ENCODE measurements at regions not wholly inside any gene's neighbourhood (a gene's known extent, or its start where the extent isn't known, plus 50 kb on each side); places are given as distances from the start of the nearest gene placed in this dataset.

GRCh38 chr6:92942549-92942948 is 476.8 kb downstream of the EPHA7 start:
- TF ChIP-seq GATA2 (IDR thresholded peaks at IDR 0.05; ENCODE audit: low read depth, low read length) (no peak), GATA3 (IDR thresholded peaks at IDR 0.05; ENCODE audit: low read depth, low read length) (no peak)

GRCh38 chr6:92934625-92935024 is 484.7 kb downstream of the EPHA7 start:
- no peak for TF ChIP-seq GATA3 (IDR thresholded peaks at IDR 0.05; ENCODE audit: low read depth, low read length)
- no peak for TF ChIP-seq GATA2 (IDR thresholded peaks at IDR 0.05; ENCODE audit: low read depth, low read length)

GRCh38 chr6:92930171-92930570 is 489.2 kb downstream of the EPHA7 start:
- no peak for TF ChIP-seq GATA3 (IDR thresholded peaks at IDR 0.05; ENCODE audit: low read depth, low read length)
- TF ChIP-seq GATA2 (IDR thresholded peaks at IDR 0.05; ENCODE audit: low read depth, low read length): no peak

GRCh38 chr6:92922216-92922806 is 497.0 kb downstream of the EPHA7 start:
- TF ChIP-seq GATA3 (IDR thresholded peaks at IDR 0.05; ENCODE audit: low read depth, low read length) (no peak), GATA2 (IDR thresholded peaks at IDR 0.05; ENCODE audit: low read depth, low read length) (no peak)

- TF ChIP-seq GATA2 (IDR thresholded peaks at IDR 0.05; ENCODE audit: low read depth, low read length): no peak
- no peak for TF ChIP-seq GATA3 (IDR thresholded peaks at IDR 0.05; ENCODE audit: low read depth, low read length)
These were observed 503.9 kb downstream of the EPHA7 start for GRCh38 chr6:92915466-92915865.

GRCh38 chr6:92911301-92911700 is 508.1 kb downstream of the EPHA7 start:
- no peak for TF ChIP-seq GATA3 (IDR thresholded peaks at IDR 0.05; ENCODE audit: low read depth, low read length)
- TF ChIP-seq GATA2 (IDR thresholded peaks at IDR 0.05; ENCODE audit: low read depth, low read length): no peak

- TF ChIP-seq GATA2 (IDR thresholded peaks at IDR 0.05; ENCODE audit: low read depth, low read length): no peak
- no peak for TF ChIP-seq GATA3 (IDR thresholded peaks at IDR 0.05; ENCODE audit: low read depth, low read length)
These were observed 508.7 kb downstream of the EPHA7 start for GRCh38 chr6:92910646-92911045.

GRCh38 chr6:92906385-92906784 is 513.0 kb downstream of the EPHA7 start:
- TF ChIP-seq GATA2 (IDR thresholded peaks at IDR 0.05; ENCODE audit: low read depth, low read length) (no peak), GATA3 (IDR thresholded peaks at IDR 0.05; ENCODE audit: low read depth, low read length) (no peak)

- no peak for TF ChIP-seq GATA2 (IDR thresholded peaks at IDR 0.05; ENCODE audit: low read depth, low read length)
- TF ChIP-seq GATA3 (IDR thresholded peaks at IDR 0.05; ENCODE audit: low read depth, low read length): no peak
These were observed 525.6 kb downstream of the EPHA7 start for GRCh38 chr6:92893741-92894140.

GRCh38 chr6:92892626-92893170 is 526.7 kb downstream of the EPHA7 start:
- TF ChIP-seq GATA3 (IDR thresholded peaks at IDR 0.05; ENCODE audit: low read depth, low read length) (no peak), GATA2 (IDR thresholded peaks at IDR 0.05; ENCODE audit: low read depth, low read length) (no peak)

GRCh38 chr6:92888316-92888715 is 531.0 kb downstream of the EPHA7 start:
- TF ChIP-seq GATA3 (IDR thresholded peaks at IDR 0.05; ENCODE audit: low read depth, low read length): no peak
- TF ChIP-seq GATA2 (IDR thresholded peaks at IDR 0.05; ENCODE audit: low read depth, low read length): no peak

GRCh38 chr6:92887871-92888270 is 531.5 kb downstream of the EPHA7 start:
- TF ChIP-seq GATA2 (IDR thresholded peaks at IDR 0.05; ENCODE audit: low read depth, low read length) (no peak), GATA3 (IDR thresholded peaks at IDR 0.05; ENCODE audit: low read depth, low read length) (no peak)

- TF ChIP-seq GATA3 (IDR thresholded peaks at IDR 0.05; ENCODE audit: low read depth, low read length) (no peak), GATA2 (IDR thresholded peaks at IDR 0.05; ENCODE audit: low read depth, low read length) (no peak)
These were observed 539.8 kb downstream of the EPHA7 start for GRCh38 chr6:92879526-92879925.

- no peak for TF ChIP-seq GATA3 (IDR thresholded peaks at IDR 0.05; ENCODE audit: low read depth, low read length)
- TF ChIP-seq GATA2 (IDR thresholded peaks at IDR 0.05; ENCODE audit: low read depth, low read length): no peak
These were observed 554.3 kb downstream of the EPHA7 start for GRCh38 chr6:92864966-92865555.

- no peak for TF ChIP-seq GATA3 (IDR thresholded peaks at IDR 0.05; ENCODE audit: low read depth, low read length)
- TF ChIP-seq GATA2 (IDR thresholded peaks at IDR 0.05; ENCODE audit: low read depth, low read length): no peak
These were observed 569.7 kb downstream of the EPHA7 start for GRCh38 chr6:92849636-92850035.
